HG03469 (cell line): ENCODE measurements at regions not wholly inside any gene's neighbourhood (a gene's known extent, or its start where the extent isn't known, plus 50 kb on each side); places are given as distances from the start of the nearest gene placed in this dataset.
A peak's percentile ranks its signal among the peaks of the same experiment; 100 is the strongest.
"Not testable (repeated sequence)": the region's sequence is repeated elsewhere in the genome, so short reads cannot be mapped to it uniquely, and the experiment has no call there.

Experiments
- ATAC-seq: cut with Tn5 transposase; IDR thresholded peaks from one replicate; pipeline ENCODE4 v1.9.1; 2021; ENCODE audit warnings: mild to moderate bottlenecking, moderate library complexity, moderate number of reproducible peaks; ENCODE audit not compliant: unreplicated experiment

GRCh38 chr2:67159929-67160328 lies 237.2 kb upstream of the ETAA1 start:
- ATAC-seq: peak; percentile 48

- ATAC-seq: no peak
Measured at GRCh38 chr2:67164771-67165522, 232.2 kb upstream of the ETAA1 start.

GRCh38 chr2:67165523-67165990 lies 231.6 kb upstream of the ETAA1 start:
- ATAC-seq: no peak

- ATAC-seq: not testable (repeated sequence)
Measured at GRCh38 chr2:67166511-67166910, 230.6 kb upstream of the ETAA1 start.

DNA sequence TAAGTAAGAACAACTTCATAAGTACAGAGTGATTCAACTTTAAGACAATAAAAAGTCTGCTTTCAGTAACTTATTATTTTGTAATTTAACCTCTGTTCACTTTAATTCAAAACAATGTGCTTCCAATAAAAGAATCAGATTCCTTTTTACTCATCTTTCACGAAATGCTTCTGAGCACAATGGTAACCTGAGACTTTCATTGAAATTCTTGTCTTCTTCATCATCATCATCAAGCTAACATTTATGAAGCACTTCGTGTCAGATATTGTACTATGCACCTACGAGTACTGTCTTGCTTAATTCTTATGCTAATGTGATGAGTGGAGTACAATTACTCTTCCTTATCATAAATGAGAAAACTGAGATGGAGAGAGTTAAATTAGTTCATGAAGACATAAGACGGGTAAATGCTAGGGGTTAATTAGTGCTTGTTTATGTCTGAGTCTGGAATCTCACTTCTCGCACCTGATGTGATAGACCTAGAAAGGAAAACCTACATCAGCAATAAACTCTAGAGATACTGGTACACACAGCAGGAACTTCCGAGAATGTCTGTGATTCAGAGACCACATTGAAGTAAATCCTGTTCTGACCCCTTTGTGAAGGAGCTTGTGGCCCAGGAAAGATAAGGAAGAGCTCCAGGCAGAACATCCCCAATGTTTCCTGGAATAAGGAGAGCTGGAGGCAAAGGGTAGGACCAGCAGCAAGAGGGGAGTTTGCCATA lies 227.6 kb upstream of the ETAA1 start:
- ATAC-seq: no peak

- ATAC-seq: no peak
Measured at GRCh38 chr2:67179526-67179925, 217.6 kb upstream of the ETAA1 start.

DNA sequence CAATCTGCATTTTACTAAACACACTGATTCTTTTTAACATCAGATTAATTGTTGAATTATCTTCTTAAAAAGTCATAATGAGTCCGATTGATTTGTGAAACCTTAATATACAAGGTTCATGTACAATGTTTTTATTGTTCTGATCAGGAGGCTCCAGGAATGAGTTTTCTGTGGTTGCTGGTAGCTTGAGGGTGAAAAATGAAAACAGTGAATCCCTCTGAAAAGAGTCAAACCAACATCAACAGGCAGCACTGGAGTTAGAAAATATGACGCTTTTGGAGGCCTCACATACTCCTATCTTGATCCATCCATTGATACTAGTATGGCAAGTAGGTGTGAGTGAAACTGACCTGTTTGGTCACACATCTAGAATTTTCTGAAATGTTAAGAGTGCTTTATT lies 216.3 kb upstream of the ETAA1 start:
- no peak for ATAC-seq

GRCh38 chr2:67182884-67183283 lies 214.2 kb upstream of the ETAA1 start:
- no peak for ATAC-seq

- ATAC-seq: no peak
Measured at GRCh38 chr2:67186326-67186725, 210.8 kb upstream of the ETAA1 start.

GRCh38 chr2:67186871-67187270 lies 210.3 kb upstream of the ETAA1 start:
- ATAC-seq: no peak

GRCh38 chr2:67195327-67195726 lies 201.8 kb upstream of the ETAA1 start:
- not testable (repeated sequence) for ATAC-seq

DNA sequence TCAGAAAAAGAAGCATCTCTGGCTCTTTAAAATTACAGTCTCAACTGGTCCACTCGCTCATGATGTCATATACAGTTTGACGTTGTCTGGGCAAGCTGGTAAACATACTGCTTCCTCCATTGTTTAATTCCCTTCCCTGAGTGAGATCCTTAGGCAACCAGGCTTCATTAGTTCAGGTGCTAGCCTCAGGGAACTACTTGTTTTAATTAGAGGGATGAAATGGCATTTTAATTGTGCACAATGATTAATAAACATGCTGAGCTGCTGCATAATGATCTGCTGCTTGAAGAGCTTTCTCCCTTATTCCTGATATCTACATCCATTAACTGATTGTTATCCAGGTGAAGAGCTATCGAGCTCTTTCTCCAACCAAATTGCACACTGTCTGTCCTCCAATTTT lies 195.6 kb upstream of the ETAA1 start:
- no peak for ATAC-seq

GRCh38 chr2:67204349-67204748 lies 192.8 kb upstream of the ETAA1 start:
- no peak for ATAC-seq

DNA sequence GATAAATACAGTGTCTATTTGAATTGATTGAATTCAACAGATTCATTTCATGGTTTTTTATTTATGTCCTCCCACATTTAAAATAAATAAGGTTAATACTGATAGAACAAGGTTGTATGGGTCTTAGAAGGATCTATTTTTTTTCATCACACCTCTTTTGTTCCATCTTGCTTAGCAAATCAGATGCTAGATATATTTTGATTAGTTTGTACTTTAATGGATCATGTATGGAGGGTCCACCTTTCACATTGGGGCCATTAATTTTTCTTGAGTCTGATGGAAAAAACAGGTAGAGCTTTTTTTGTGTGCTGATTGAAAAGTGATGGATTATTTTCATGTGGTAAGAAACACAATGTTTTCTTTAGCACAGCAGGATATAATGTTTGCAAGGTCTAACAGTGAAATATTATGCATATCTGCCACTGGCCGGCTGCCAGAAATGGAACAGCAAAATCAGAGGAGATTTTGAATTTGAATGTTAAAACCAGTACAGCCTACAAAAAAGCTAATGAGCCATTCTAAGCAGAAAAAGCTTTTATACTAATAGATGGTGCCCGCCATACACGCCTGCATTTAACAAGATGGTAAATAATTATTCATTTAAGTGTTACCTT lies 188.1 kb upstream of the ETAA1 start:
- ATAC-seq: no peak

GRCh38 chr2:67210430-67210829 lies 186.7 kb upstream of the ETAA1 start:
- ATAC-seq: no peak

DNA sequence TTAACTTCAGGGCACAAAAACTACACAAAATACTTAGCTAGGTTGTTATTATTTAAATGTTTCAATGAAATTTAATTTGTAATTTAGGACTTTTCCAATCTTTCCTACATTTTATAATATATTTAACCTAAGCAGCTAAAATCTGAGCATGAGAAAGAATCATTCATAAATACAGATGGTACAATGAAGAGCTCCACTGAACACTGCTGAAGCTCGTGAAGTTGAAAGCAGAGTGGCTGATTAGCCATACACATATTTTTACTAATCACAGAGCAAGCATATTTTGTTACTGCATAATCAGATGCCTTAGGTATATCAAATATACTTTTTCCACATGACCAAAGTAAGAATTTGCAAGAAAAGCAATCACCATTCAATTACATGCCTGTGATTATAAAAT lies 184.9 kb upstream of the ETAA1 start:
- no peak for ATAC-seq

- ATAC-seq: no peak
Measured at GRCh38 chr2:67213270-67213670, 183.9 kb upstream of the ETAA1 start.

GRCh38 chr2:67213677-67214402 lies 183.3 kb upstream of the ETAA1 start:
- no peak for ATAC-seq

DNA sequence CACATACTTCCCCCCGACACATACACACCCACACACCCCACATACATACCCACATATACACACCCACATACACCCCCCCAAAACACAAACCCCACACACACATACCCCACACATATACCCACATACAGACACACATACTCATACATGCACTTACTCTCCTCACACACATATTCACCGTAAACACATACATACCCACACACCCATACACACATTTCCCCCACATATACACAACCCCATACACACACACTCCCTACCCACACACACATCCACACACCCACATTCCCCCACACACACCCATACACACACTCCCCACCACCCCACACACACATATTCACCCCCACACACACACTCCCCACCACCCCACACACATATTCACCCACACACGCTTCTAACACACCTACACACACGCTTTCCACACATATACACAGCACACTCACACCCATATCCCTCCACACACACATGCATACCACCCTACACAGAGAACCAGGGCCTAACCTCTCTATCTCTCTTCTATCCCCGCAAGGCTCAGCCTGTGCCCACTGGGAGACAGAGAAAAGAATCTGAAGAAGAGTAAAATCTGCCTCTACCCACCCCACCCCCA lies 182.4 kb upstream of the ETAA1 start:
- no peak for ATAC-seq

GRCh38 chr2:67215214-67216055 lies 181.7 kb upstream of the ETAA1 start:
- no peak for ATAC-seq
